ENCODE measurements at regions not wholly inside any gene's neighbourhood (a gene's known extent, or its start where the extent isn't known, plus 50 kb on each side); places are given as distances from the start of the nearest gene placed in this dataset.

DNA sequence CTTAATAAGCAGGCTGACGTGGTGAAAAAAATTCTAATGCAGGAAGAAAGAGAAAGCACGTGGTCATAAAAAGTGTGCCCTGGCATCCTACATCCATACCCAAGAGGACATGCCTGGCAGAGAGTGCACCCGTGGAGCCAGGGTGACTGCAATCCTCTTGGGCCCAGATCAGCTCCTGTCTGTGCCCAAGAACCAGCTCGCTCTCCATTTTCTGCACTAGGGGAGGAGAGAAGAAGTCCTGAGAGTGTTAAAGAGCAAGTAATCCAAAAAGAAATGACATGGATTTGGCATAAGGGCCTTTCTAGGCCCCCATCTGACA lies 483.1 kb downstream of the BCOR start:
- 56% methylated on average over 4 of the region's 4 CpGs; no CpG with 5 or more reads in 1 of the 2 donors for WGBS, 2 donors (ENCODE audit: low coverage in 1 of 2)
- no peaks in the 10 kb centered on the region for H3K9me3 ChIP-seq
- DNase-seq: no peak
- in situ Hi-C loops (cut with MboI; ENCODE audit: low pct_ligation_motif_present in 1 of 4, low pct_unique_long_range_greater_than_20kb in 1 of 4, low sequenced_read_pairs in 3 of 4): no loop called here
- intact Hi-C loops (cut with DNase I; ENCODE audit: low total_unique reads): no loop called here
- H3K4me3 ChIP-seq: no peak overlapping the region
- H3K27ac ChIP-seq: no peak overlapping the region
- no peaks in the 10 kb centered on the region for H3K36me3 ChIP-seq
- H3K4me1 ChIP-seq: peaks cover 0 to 12% (median 3%) of the 10 kb centered on the region in 4 donors
- H3K27me3 ChIP-seq: no peaks in the 10 kb centered on the region
- TF ChIP-seq, protein P1, sequence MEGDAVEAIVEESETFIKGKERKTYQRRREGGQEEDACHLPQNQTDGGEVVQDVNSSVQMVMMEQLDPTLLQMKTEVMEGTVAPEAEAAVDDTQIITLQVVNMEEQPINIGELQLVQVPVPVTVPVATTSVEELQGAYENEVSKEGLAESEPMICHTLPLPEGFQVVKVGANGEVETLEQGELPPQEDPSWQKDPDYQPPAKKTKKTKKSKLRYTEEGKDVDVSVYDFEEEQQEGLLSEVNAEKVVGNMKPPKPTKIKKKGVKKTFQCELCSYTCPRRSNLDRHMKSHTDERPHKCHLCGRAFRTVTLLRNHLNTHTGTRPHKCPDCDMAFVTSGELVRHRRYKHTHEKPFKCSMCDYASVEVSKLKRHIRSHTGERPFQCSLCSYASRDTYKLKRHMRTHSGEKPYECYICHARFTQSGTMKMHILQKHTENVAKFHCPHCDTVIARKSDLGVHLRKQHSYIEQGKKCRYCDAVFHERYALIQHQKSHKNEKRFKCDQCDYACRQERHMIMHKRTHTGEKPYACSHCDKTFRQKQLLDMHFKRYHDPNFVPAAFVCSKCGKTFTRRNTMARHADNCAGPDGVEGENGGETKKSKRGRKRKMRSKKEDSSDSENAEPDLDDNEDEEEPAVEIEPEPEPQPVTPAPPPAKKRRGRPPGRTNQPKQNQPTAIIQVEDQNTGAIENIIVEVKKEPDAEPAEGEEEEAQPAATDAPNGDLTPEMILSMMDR (IDR thresholded peaks at IDR 0.05): no peak
- TF ChIP-seq POLR2AphosphoS5 (IDR thresholded peaks at IDR 0.05) (no peak), EP300 (IDR thresholded peaks at IDR 0.05; ENCODE audit: low read depth) (no peak), POLR2A (IDR thresholded peaks at IDR 0.05) (no peak)

- no peak overlapping the region for H3K4me3 ChIP-seq
- no peaks in the 10 kb centered on the region for H3K27me3 ChIP-seq
- H3K27ac ChIP-seq: no peak overlapping the region
- in situ Hi-C loops (cut with MboI; ENCODE audit: low pct_ligation_motif_present in 1 of 4, low pct_unique_long_range_greater_than_20kb in 1 of 4, low sequenced_read_pairs in 3 of 4): no loop called here
- intact Hi-C loops (cut with DNase I; ENCODE audit: low total_unique reads): no loop called here
- no peaks in the 10 kb centered on the region for H3K9me3 ChIP-seq
- TF ChIP-seq POLR2AphosphoS5 (IDR thresholded peaks at IDR 0.05) (peak in 1 of 3 donors; percentile 19), EP300 (IDR thresholded peaks at IDR 0.05; ENCODE audit: low read depth) (no peak)
- DNase-seq: no peak
- H3K4me1 ChIP-seq: peaks cover 0 to 12% (median 3%) of the 10 kb centered on the region in 4 donors
- 54 to 80% methylated on average over 1 to 5 of the region's 5 CpGs for WGBS, 2 donors (ENCODE audit: low coverage in 1 of 2)
- H3K36me3 ChIP-seq: no peaks in the 10 kb centered on the region
These were observed 481.5 kb downstream of the BCOR start for GRCh38 chrX:39616098-39616729.

GRCh38 chrX:39616731-39617130 lies 481.0 kb downstream of the BCOR start:
- no peak overlapping the region for H3K4me3 ChIP-seq
- H3K27me3 ChIP-seq: no peaks in the 10 kb centered on the region
- 77% methylated on average over 8 of the region's 8 CpGs; no CpG with 5 or more reads in 1 of the 2 donors for WGBS, 2 donors (ENCODE audit: low coverage in 1 of 2)

DNA sequence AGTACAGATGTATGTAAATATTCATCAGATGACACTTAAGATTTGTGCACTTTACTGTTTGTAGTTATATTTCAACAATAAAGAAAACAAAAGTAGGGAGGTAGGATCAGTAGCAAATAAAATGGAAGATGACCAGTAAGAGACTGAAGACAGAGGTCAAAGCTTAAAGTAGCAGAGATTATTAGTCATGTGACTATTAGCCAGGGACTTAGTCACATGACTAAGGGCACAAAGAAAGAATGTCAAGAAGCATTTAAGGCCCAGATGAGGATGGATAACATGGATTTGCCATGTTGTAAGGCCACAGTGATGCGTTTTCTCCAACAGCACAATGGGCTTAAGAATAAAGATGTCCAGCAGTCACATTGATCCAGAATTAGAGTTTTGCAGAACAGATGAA lies 479.6 kb downstream of the BCOR start:
- no peak for TF ChIP-seq POLR2AphosphoS5 (IDR thresholded peaks at IDR 0.05)
- no peak for TF ChIP-seq POLR2A (IDR thresholded peaks at IDR 0.05)
- no peak for TF ChIP-seq EP300 (IDR thresholded peaks at IDR 0.05; ENCODE audit: low read depth)
- TF ChIP-seq, protein P1 (IDR thresholded peaks at IDR 0.05): no peak
- Histone ChIP-seq H3K36me3 (no peaks in the 10 kb centered on the region), H3K27ac (no peak overlapping the region), H3K27me3 (no peaks in the 10 kb centered on the region), H3K4me3 (no peak overlapping the region), H3K4me1 (peaks cover 0 to 12% (median 3%) of the 10 kb centered on the region in 4 donors), H3K9me3 (no peaks in the 10 kb centered on the region)
- 90% methylated on average over 1 of the region's 1 CpG; no CpG with 5 or more reads in 1 of the 2 donors for WGBS, 2 donors (ENCODE audit: low coverage in 1 of 2)
- in situ Hi-C loops (cut with MboI; ENCODE audit: low pct_ligation_motif_present in 1 of 4, low pct_unique_long_range_greater_than_20kb in 1 of 4, low sequenced_read_pairs in 3 of 4) (no loop called here), intact Hi-C loops (cut with DNase I; ENCODE audit: low total_unique reads) (no loop called here)
- no peak for DNase-seq

More at GRCh38 chrX:39616731-39617130, 481.0 kb downstream of the BCOR start:
- H3K27ac ChIP-seq: no peak overlapping the region
- DNase-seq: no peak
- intact Hi-C loops (cut with DNase I; ENCODE audit: low total_unique reads): no loop called here
- no peaks in the 10 kb centered on the region for H3K36me3 ChIP-seq
- in situ Hi-C loops (cut with MboI; ENCODE audit: low pct_ligation_motif_present in 1 of 4, low pct_unique_long_range_greater_than_20kb in 1 of 4, low sequenced_read_pairs in 3 of 4): no loop called here
- no peak for TF ChIP-seq EP300 (IDR thresholded peaks at IDR 0.05; ENCODE audit: low read depth)
- TF ChIP-seq, protein P1 (IDR thresholded peaks at IDR 0.05): no peak
- H3K9me3 ChIP-seq: no peaks in the 10 kb centered on the region
- peaks cover 0 to 12% (median 3%) of the 10 kb centered on the region in 4 donors for H3K4me1 ChIP-seq

Data from transverse colon (tissue), 4 donors.